Body of pancreas (tissue), 4 donors: ENCODE measurements at regions not wholly inside any gene's neighbourhood (a gene's known extent, or its start where the extent isn't known, plus 50 kb on each side); places are given as distances from the start of the nearest gene placed in this dataset.
"Not testable (repeated sequence)": the region's sequence is repeated elsewhere in the genome, so short reads cannot be mapped to it uniquely, and the experiment has no call there.

Experiments used
- POLR2A ChIP-seq, 3 donors: fragments of 450-650 bp; IDR thresholded peaks; one replicate each; pipeline ENCODE4 v1.6.1; 2016; ENCODE audit warnings: antibody characterized with exemption in 3 of 3, mild to moderate bottlenecking in 2 of 3
- TF ChIP-seq, protein P1 (sequence below), 7 experiments: fragments of 450-650 bp in 4 of 7; fragments of 200-600 bp in 3 of 7; sonication (generic) in 3 of 7; IDR thresholded peaks; one replicate each; pipeline ENCODE4 v1.5.1; 2016 to 2019; ENCODE audit warnings: antibody characterized with exemption in 7 of 7

DNA sequence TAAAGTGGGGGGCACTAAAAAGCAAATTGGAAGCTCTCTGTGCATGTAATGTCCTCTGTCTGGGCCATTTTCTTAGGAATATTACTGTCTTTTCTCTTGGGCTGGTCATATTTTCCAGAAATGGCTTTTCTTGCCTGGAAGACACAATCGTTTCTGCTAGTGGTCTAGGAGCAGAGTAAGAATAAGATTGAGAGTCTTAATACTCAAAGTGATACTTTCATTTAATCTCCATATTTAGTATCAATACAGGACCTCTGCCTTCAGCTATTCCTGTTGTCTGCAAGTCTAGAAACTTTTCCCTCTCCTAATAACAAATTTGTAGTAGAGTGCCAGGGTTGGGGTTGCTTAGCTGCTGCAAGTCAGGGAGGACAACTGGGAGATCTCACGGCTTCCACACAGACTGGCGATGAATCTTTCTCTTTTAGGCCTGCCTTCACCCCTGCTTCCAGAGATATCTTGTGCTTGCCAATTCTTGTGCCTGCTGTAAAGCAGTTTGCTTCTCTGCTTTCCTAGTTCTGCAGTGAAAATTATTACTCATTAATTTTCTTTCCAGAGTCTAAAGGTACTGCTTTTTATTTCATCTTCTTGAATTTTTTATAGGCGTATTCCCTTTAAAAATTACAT is 149.6 kb downstream of the KBTBD2 start:
- TF ChIP-seq, protein P1, sequence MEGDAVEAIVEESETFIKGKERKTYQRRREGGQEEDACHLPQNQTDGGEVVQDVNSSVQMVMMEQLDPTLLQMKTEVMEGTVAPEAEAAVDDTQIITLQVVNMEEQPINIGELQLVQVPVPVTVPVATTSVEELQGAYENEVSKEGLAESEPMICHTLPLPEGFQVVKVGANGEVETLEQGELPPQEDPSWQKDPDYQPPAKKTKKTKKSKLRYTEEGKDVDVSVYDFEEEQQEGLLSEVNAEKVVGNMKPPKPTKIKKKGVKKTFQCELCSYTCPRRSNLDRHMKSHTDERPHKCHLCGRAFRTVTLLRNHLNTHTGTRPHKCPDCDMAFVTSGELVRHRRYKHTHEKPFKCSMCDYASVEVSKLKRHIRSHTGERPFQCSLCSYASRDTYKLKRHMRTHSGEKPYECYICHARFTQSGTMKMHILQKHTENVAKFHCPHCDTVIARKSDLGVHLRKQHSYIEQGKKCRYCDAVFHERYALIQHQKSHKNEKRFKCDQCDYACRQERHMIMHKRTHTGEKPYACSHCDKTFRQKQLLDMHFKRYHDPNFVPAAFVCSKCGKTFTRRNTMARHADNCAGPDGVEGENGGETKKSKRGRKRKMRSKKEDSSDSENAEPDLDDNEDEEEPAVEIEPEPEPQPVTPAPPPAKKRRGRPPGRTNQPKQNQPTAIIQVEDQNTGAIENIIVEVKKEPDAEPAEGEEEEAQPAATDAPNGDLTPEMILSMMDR (IDR thresholded peaks at IDR 0.05), result not testable (repeated sequence)
- not testable (repeated sequence) for TF ChIP-seq POLR2A (IDR thresholded peaks at IDR 0.05)
